Parathyroid adenoma (tissue), 2 donors: ENCODE measurements at regions not wholly inside any gene's neighbourhood (a gene's known extent, or its start where the extent isn't known, plus 50 kb on each side); places are given as distances from the start of the nearest gene placed in this dataset.

ENCODE experiments used
- H2AFZ ChIP-seq: fragments of 300-600 bp; sonication (generic); one replicate; pipeline ENCODE4 v1.7.0; 2017; ENCODE audit warnings: antibody characterized with exemption, mild to moderate bottlenecking
- H3K27ac ChIP-seq: fragments of 300-600 bp; sonication (generic); one replicate; pipeline ENCODE4 v1.7.0; 2017
- H3K27me3 ChIP-seq: fragments of 300-600 bp; sonication (generic); one replicate; pipeline ENCODE4 v1.7.0; 2017; ENCODE audit warnings: low read length; ENCODE audit not compliant: control insufficient read depth, insufficient read depth
- H3K36me3 ChIP-seq: fragments of 300-600 bp; sonication (generic); one replicate; pipeline ENCODE4 v1.7.0; 2017; ENCODE audit warnings: low read length; ENCODE audit not compliant: control insufficient read depth, insufficient read depth
- H3K4me1 ChIP-seq: fragments of 300-600 bp; sonication (generic); one replicate; pipeline ENCODE4 v1.7.0; 2017; ENCODE audit warnings: control low read depth
- H3K4me2 ChIP-seq: fragments of 300-600 bp; sonication (generic); one replicate; pipeline ENCODE4 v1.7.0; 2017; ENCODE audit warnings: low read length
- H3K4me3 ChIP-seq: fragments of 300-600 bp; sonication (generic); one replicate; pipeline ENCODE4 v1.7.0; 2017; ENCODE audit warnings: low read depth, low read length
- H3K79me2 ChIP-seq: fragments of 300-600 bp; sonication (generic); one replicate; pipeline ENCODE4 v1.7.0; 2017; ENCODE audit warnings: control low read depth
- H3K9ac ChIP-seq: fragments of 300-600 bp; sonication (generic); one replicate; pipeline ENCODE4 v1.7.0; 2017; ENCODE audit warnings: mild to moderate bottlenecking
- H3K9me3 ChIP-seq: fragments of 300-600 bp; sonication (generic); one replicate; pipeline ENCODE4 v1.7.0; 2017; ENCODE audit warnings: low read length; ENCODE audit not compliant: control insufficient read depth
- CTCF ChIP-seq: fragments of 300-600 bp; sonication (generic); IDR thresholded peaks from one replicate; pipeline ENCODE4 v1.7.0; 2017; ENCODE audit warnings: antibody characterized with exemption, mild to moderate bottlenecking
- donor health status: primary hyperparathyroidism.

GRCh38 chr15:93585012-93585411 is 496.0 kb upstream of the RGMA start:
- TF ChIP-seq CTCF, result no peak

GRCh38 chr15:93583968-93584367 is 495.0 kb upstream of the RGMA start:
- Histone ChIP-seq H3K4me1 (no peaks in the 10 kb centered on the region), H2AFZ (no peak overlapping the region)
- TF ChIP-seq CTCF, result no peak

More at GRCh38 chr15:93585012-93585411, 496.0 kb upstream of the RGMA start:
- no peaks in the 10 kb centered on the region for H3K36me3 ChIP-seq
- no peak overlapping the region for H2AFZ ChIP-seq
- H3K27me3 ChIP-seq, result no peaks in the 10 kb centered on the region
- no peaks in the 10 kb centered on the region for H3K79me2 ChIP-seq
- H3K9me3 ChIP-seq, result no peaks in the 10 kb centered on the region
- no peak overlapping the region for H3K27ac ChIP-seq
- no peak overlapping the region for H3K4me3 ChIP-seq
- H3K4me2 ChIP-seq, result no peak overlapping the region
- H3K9ac ChIP-seq, result no peak overlapping the region
- no peaks in the 10 kb centered on the region for H3K4me1 ChIP-seq

GRCh38 chr15:93583552-93583951 is 494.5 kb upstream of the RGMA start:
- Histone ChIP-seq H3K9me3 (no peaks in the 10 kb centered on the region), H2AFZ (no peak overlapping the region), H3K27ac (no peak overlapping the region), H3K4me1 (no peaks in the 10 kb centered on the region), H3K9ac (no peak overlapping the region), H3K79me2 (no peaks in the 10 kb centered on the region), H3K4me3 (no peak overlapping the region), H3K36me3 (no peaks in the 10 kb centered on the region), H3K4me2 (no peak overlapping the region), H3K27me3 (no peaks in the 10 kb centered on the region)
- TF ChIP-seq CTCF, result no peak

More at GRCh38 chr15:93583968-93584367, 495.0 kb upstream of the RGMA start:
- Histone ChIP-seq H3K9ac (no peak overlapping the region), H3K79me2 (no peaks in the 10 kb centered on the region), H3K36me3 (no peaks in the 10 kb centered on the region), H3K27ac (no peak overlapping the region), H3K4me2 (no peak overlapping the region), H3K4me3 (no peak overlapping the region), H3K9me3 (no peaks in the 10 kb centered on the region), H3K27me3 (no peaks in the 10 kb centered on the region)

- Histone ChIP-seq H2AFZ (no peak overlapping the region), H3K9me3 (no peaks in the 10 kb centered on the region), H3K9ac (no peak overlapping the region), H3K27me3 (no peaks in the 10 kb centered on the region), H3K27ac (no peak overlapping the region), H3K36me3 (no peaks in the 10 kb centered on the region), H3K4me1 (no peaks in the 10 kb centered on the region), H3K79me2 (no peaks in the 10 kb centered on the region), H3K4me3 (no peak overlapping the region), H3K4me2 (no peak overlapping the region)
- TF ChIP-seq CTCF, result no peak
Measured at GRCh38 chr15:93570527-93570926, 481.5 kb upstream of the RGMA start.

GRCh38 chr15:93566762-93567161 is 477.8 kb upstream of the RGMA start:
- Histone ChIP-seq H3K79me2 (no peaks in the 10 kb centered on the region), H2AFZ (no peak overlapping the region), H3K4me1 (no peaks in the 10 kb centered on the region), H3K36me3 (no peaks in the 10 kb centered on the region), H3K27me3 (no peaks in the 10 kb centered on the region), H3K4me3 (no peak overlapping the region), H3K27ac (no peak overlapping the region), H3K9me3 (no peaks in the 10 kb centered on the region), H3K9ac (no peak overlapping the region), H3K4me2 (no peak overlapping the region)
- TF ChIP-seq CTCF, result no peak
